ENCODE measurements at regions not wholly inside any gene's neighbourhood (a gene's known extent, or its start where the extent isn't known, plus 50 kb on each side); places are given as distances from the start of the nearest gene placed in this dataset.

DNA sequence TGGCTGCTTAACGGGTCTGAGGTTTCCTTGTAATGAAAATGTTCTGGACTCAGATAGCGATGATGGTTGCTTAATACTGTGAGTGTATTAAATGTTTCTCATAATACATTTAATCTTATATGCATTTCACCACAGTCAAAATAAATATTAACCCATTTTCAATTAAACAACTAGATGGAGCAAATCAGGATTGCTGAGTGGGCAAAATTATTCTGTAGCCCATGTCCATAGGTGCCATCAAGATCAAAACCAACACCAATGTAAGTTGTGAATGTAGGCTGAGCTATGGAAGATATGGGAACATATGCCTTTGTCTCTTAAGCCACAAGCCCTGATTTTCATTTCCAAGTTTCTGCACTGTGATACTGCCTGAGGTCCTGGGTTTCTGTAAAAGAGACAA, 572.6 kb upstream of the EEF2KMT start:
- TF ChIP-seq EGR1 (IDR thresholded peaks at IDR 0.05) (no peak), FOXM1 (IDR thresholded peaks at IDR 0.05; ENCODE audit: borderline replicate concordance, low read depth) (no peak), CREB1 (IDR thresholded peaks at IDR 0.05; ENCODE audit: low read depth) (no peak), TAF1 (IDR thresholded peaks at IDR 0.05; ENCODE audit: low read depth) (no peak), CEBPB (IDR thresholded peaks at IDR 0.05) (no peak), YY1 (IDR thresholded peaks at IDR 0.05; ENCODE audit: low read depth) (no peak), TEAD4 (IDR thresholded peaks at IDR 0.05) (no peak), ZBTB7A (IDR thresholded peaks at IDR 0.05; ENCODE audit: low read depth) (no peak), USF1 (IDR thresholded peaks at IDR 0.05) (no peak), NFIC (IDR thresholded peaks at IDR 0.05) (no peak), TCF12 (IDR thresholded peaks at IDR 0.05; ENCODE audit: low read depth) (no peak), EP300 (IDR thresholded peaks at IDR 0.05; ENCODE audit: borderline replicate concordance) (no peak)
- TF ChIP-seq, protein P1, sequence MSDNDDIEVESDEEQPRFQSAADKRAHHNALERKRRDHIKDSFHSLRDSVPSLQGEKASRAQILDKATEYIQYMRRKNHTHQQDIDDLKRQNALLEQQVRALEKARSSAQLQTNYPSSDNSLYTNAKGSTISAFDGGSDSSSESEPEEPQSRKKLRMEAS (IDR thresholded peaks at IDR 0.05) = no peak

DNA sequence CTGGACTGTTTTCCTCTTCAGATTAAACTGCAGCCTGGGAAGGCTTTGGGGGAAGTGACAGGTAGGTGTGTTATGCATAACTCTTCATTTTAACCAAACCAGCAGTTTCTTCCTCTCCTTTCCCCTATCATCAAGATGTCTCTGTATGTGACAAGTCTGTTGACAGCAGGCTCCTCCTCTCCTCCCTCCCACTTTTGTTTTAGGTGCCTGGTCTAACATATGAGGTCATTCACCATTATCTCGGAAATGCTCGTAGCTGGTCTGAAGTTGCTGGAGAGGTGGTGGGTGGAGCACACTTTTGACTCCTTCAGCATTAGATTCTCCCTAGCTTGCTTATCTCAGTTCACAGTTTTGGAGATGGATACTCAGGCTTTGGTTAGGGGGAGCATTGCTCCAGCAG, 571.0 kb upstream of the EEF2KMT start:
- TF ChIP-seq, protein P1 (IDR thresholded peaks at IDR 0.05) = no peak
- TF ChIP-seq RAD21 (IDR thresholded peaks at IDR 0.05; ENCODE audit: low read depth) (no peak), CREB1 (IDR thresholded peaks at IDR 0.05; ENCODE audit: low read depth) (no peak), TCF12 (IDR thresholded peaks at IDR 0.05; ENCODE audit: low read depth) (no peak), ZBTB7A (IDR thresholded peaks at IDR 0.05; ENCODE audit: low read depth) (no peak), TEAD4 (IDR thresholded peaks at IDR 0.05) (no peak), TAF1 (IDR thresholded peaks at IDR 0.05; ENCODE audit: low read depth) (no peak), USF1 (IDR thresholded peaks at IDR 0.05) (no peak), YY1 (IDR thresholded peaks at IDR 0.05; ENCODE audit: low read depth) (no peak), CEBPB (IDR thresholded peaks at IDR 0.05) (no peak), EP300 (IDR thresholded peaks at IDR 0.05; ENCODE audit: borderline replicate concordance) (no peak), FOXM1 (IDR thresholded peaks at IDR 0.05; ENCODE audit: borderline replicate concordance, low read depth) (no peak), NFIC (IDR thresholded peaks at IDR 0.05) (no peak), EGR1 (IDR thresholded peaks at IDR 0.05) (no peak)
- TF ChIP-seq, protein P2, sequence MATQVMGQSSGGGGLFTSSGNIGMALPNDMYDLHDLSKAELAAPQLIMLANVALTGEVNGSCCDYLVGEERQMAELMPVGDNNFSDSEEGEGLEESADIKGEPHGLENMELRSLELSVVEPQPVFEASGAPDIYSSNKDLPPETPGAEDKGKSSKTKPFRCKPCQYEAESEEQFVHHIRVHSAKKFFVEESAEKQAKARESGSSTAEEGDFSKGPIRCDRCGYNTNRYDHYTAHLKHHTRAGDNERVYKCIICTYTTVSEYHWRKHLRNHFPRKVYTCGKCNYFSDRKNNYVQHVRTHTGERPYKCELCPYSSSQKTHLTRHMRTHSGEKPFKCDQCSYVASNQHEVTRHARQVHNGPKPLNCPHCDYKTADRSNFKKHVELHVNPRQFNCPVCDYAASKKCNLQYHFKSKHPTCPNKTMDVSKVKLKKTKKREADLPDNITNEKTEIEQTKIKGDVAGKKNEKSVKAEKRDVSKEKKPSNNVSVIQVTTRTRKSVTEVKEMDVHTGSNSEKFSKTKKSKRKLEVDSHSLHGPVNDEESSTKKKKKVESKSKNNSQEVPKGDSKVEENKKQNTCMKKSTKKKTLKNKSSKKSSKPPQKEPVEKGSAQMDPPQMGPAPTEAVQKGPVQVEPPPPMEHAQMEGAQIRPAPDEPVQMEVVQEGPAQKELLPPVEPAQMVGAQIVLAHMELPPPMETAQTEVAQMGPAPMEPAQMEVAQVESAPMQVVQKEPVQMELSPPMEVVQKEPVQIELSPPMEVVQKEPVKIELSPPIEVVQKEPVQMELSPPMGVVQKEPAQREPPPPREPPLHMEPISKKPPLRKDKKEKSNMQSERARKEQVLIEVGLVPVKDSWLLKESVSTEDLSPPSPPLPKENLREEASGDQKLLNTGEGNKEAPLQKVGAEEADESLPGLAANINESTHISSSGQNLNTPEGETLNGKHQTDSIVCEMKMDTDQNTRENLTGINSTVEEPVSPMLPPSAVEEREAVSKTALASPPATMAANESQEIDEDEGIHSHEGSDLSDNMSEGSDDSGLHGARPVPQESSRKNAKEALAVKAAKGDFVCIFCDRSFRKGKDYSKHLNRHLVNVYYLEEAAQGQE (IDR thresholded peaks at IDR 0.05; ENCODE audit: low read depth) = no peak

- TF ChIP-seq EP300 (IDR thresholded peaks at IDR 0.05; ENCODE audit: borderline replicate concordance) = no peak
- TF ChIP-seq NFIC (IDR thresholded peaks at IDR 0.05) = no peak
- TF ChIP-seq, protein P2 (IDR thresholded peaks at IDR 0.05; ENCODE audit: low read depth) = no peak
- no peak for TF ChIP-seq CEBPB (IDR thresholded peaks at IDR 0.05)
- TF ChIP-seq, protein P1 (IDR thresholded peaks at IDR 0.05) = no peak
- no peak for TF ChIP-seq RAD21 (IDR thresholded peaks at IDR 0.05; ENCODE audit: low read depth)
- no peak for TF ChIP-seq YY1 (IDR thresholded peaks at IDR 0.05; ENCODE audit: low read depth)
- no peak for TF ChIP-seq EGR1 (IDR thresholded peaks at IDR 0.05)
- no peak for TF ChIP-seq TEAD4 (IDR thresholded peaks at IDR 0.05)
- no peak for TF ChIP-seq ZBTB7A (IDR thresholded peaks at IDR 0.05; ENCODE audit: low read depth)
- TF ChIP-seq USF1 (IDR thresholded peaks at IDR 0.05) = no peak
- TF ChIP-seq TCF12 (IDR thresholded peaks at IDR 0.05; ENCODE audit: low read depth) = no peak
- TF ChIP-seq CREB1 (IDR thresholded peaks at IDR 0.05; ENCODE audit: low read depth) = no peak
- TF ChIP-seq FOXM1 (IDR thresholded peaks at IDR 0.05; ENCODE audit: borderline replicate concordance, low read depth) = no peak
- TF ChIP-seq TAF1 (IDR thresholded peaks at IDR 0.05; ENCODE audit: low read depth) = no peak
Observed at GRCh38 chr16:5665834-5666233, 568.2 kb upstream of the EEF2KMT start.

DNA sequence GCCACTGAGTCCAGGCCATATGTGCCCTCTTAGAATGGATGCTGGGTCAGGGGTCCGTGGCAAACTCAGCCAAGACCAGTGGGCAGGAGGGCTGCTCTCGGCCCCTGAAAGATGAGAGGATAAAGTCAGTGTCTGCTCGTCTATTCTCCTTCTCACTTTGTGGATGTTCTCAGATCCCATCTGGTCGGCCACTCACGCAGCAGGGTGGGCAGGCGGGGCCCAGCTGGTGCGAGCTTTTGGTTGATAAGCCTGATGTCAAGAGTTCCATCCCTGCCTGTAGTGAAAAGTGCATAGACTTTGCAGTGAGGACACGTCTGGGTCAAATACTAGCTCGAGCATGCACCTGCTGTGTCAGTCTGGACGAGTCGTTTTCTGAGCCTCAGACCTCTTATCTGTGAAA, 556.2 kb upstream of the EEF2KMT start:
- TF ChIP-seq RAD21 (IDR thresholded peaks at IDR 0.05; ENCODE audit: low read depth) (no peak), USF1 (IDR thresholded peaks at IDR 0.05) (no peak), CREB1 (IDR thresholded peaks at IDR 0.05; ENCODE audit: low read depth) (no peak), TAF1 (IDR thresholded peaks at IDR 0.05; ENCODE audit: low read depth) (no peak), ZBTB7A (IDR thresholded peaks at IDR 0.05; ENCODE audit: low read depth) (no peak), YY1 (IDR thresholded peaks at IDR 0.05; ENCODE audit: low read depth) (no peak), TCF12 (IDR thresholded peaks at IDR 0.05; ENCODE audit: low read depth) (no peak), NFIC (IDR thresholded peaks at IDR 0.05) (no peak)
- TF ChIP-seq, protein P2 (IDR thresholded peaks at IDR 0.05; ENCODE audit: low read depth) = no peak
- TF ChIP-seq, protein P1 (IDR thresholded peaks at IDR 0.05) = no peak

Data from Ishikawa (cell line).